ENCODE measurements at regions not wholly inside any gene's neighbourhood (a gene's known extent, or its start where the extent isn't known, plus 50 kb on each side); places are given as distances from the start of the nearest gene placed in this dataset.
"Not testable (repeated sequence)": the region's sequence is repeated elsewhere in the genome, so short reads cannot be mapped to it uniquely, and the experiment has no call there.

DNA sequence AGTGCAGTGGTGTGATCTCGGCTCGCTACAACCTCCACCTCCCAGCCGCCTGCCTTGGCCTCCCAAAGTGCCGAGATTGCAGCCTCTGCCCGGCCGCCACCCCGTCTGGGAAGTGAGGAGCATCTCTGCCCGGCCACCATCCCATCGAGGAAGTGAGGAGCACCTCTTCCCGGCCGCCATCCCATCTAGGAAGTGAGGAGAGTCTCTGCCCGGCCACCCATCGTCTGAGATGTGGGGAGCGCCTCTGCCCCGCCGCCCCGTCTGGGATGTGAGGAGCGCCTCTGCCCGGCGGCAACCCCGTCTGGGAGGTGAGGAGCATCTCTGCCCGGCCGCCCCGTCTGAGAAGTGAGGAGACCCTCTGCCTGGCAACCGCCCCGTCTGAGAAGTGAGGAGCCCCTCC, 88.5 kb upstream of the DCAF12L1 start:
- DNase-seq (ENCODE audit: low read depth in 3 of 3, low spot score in 1 of 3): not testable (repeated sequence)

DNA sequence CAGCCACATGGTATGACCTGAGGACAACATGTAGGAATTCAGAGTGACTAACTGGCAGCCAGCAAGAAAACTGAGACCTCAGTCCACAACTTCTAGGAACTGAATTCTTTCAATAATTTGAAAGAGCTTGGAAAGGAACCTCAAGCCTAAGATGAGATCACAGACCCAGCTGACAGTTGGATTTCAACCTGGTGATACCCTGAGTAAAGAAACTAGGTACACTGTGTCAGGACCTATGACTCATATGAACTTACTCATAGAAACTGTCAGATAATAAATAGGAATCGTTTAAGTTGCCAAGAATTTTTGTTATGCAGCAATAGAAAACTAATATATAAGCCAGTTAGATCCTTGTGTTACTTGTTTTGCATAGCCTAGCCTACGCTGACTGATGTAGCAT, 102.4 kb upstream of the DCAF12L1 start:
- no peak for DNase-seq (ENCODE audit: low read depth in 3 of 3, low spot score in 1 of 3)

DNA sequence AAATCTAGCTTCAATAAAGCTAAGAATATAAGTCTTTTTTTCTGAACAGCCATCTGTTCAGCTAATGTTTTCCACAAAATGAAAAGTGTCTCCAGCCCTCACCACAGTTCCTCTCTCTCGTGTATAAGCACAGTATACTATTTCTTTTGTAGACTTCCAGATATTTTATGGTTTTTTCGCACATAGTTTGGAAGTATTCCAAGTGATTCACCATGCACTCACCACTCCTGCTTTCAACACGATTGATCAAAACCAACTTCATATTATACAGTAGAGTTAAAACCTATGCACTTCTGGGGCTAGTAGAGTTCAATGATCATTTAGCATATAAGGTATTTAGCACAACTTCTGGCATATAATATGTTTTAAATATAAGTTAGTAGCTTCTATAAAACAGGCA, 105.8 kb upstream of the DCAF12L1 start:
- no peak for DNase-seq (ENCODE audit: low read depth in 3 of 3, low spot score in 1 of 3)

DNA sequence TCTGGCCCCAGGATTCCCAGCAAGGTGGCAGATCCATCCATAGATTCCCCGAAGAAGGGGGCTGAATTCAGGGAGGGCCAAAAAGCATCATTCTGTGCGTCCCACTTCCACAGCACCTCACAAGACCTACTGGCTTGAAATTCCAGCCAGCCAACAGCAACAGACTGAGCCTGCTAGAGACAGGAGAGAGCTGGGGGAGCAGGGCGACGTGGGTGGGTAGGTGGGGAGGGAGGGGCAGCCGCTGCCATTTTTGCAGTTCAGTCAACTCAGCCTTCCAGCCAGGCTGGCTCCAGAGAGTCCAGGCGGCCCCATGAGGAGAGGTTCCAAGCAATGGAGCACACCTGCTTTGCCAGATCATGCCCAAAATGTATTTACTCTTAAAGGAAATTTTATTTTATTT, 117.6 kb upstream of the DCAF12L1 start:
- no peak for DNase-seq (ENCODE audit: low read depth in 3 of 3, low spot score in 1 of 3)

DNA sequence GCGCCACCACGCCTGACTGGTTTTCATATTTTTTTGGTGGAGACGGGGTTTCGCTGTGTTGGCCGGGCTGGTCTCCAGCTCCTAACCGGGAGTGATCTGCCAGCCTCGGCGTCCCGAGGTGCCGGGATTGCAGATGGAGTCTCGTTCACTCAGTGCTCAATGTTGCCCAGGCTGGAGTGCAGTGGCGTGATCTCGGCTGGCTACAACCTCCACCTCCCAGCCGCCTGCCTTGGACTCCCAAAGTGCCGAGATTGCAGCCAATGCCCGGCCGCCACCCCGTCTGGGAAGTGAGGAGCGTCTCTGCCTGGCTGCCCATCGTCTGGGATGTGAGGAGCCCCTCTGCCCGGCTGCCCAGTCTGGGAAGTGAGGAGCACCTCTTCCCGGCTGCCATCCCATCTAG, 120.8 kb upstream of the DCAF12L1 start:
- DNase-seq (ENCODE audit: low read depth in 3 of 3, low spot score in 1 of 3): not testable (repeated sequence)

DNA sequence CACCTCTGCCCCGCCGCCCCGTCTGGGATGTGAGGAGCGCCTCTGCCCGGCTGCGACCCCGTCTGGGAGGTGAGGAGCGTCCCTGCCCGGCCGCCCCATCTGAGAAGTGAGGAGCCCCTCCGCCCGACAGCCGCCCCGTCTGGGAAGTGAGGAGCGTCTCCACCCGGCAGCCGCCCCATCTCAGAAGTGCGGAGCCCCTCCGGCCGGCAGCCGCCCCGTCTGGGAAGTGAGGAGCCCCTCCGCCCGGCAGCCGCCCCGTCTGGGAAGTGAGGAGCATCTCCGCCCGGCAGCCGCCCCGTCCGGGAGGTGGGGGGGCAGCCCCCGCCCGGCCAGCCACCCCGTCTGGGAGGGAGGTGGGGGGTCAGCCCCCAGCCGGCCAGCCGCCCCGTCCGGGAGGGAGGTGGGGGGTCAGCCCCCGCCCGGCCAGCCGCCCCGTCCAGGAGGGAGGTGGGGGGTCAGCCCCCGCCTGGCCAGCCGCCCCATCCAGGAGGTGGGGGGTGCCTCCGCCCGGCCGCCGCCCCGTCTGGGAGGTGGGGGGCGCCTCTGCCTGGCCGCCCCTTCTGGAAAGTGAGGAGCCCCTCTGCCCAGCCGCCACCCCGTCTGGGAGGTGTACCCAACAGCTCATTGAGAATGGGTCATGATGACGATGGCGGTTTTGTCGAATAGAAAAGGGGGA, 121.3 kb upstream of the DCAF12L1 start:
- not testable (repeated sequence) for DNase-seq (ENCODE audit: low read depth in 3 of 3, low spot score in 1 of 3)

DNA sequence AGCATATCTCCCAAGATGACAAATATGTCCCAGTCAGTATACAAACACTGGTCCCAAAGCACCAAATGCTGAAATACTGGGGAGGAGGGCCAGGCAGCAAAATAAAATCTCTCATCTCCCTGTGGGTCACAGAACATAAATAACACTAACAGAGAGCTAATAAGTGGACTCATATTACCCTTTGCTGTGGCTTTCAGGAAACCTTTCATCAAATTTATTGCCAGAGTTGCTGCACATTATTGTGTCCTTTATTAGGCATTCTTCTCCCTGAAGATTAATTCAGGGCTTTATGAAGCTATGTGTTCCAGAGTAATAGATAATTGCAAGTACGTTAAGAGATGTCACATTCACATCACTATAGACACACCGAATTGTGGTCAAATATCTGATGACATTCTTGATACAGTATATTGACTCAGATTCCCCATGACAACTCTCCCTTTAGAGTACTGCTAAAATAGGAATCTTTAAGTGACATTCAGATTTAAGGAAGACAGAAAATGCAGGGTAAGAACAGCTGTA, 124.1 kb upstream of the PRR32 start:
- no peak for DNase-seq (ENCODE audit: low read depth in 3 of 3, low spot score in 1 of 3)

DNA sequence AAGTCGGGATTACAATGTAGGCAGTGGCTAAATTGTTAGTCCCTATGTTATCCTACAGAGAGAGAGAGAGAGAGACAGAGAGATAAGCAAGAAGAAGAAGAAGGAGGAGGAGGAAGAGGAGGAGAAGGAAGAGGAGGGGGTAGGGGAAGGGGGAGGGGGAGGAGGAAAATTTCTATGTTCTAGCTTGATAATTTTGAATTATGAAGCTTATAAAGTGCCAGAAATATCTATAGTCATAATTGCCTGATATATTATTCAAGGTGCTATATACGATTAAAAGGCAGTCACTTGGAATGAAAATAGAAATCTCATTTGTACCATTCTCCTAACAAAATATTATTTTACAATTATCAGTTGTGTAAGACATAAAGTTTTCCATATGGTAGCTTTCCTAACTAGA, 122.4 kb upstream of the PRR32 start:
- no peak for DNase-seq (ENCODE audit: low read depth in 3 of 3, low spot score in 1 of 3)

DNA sequence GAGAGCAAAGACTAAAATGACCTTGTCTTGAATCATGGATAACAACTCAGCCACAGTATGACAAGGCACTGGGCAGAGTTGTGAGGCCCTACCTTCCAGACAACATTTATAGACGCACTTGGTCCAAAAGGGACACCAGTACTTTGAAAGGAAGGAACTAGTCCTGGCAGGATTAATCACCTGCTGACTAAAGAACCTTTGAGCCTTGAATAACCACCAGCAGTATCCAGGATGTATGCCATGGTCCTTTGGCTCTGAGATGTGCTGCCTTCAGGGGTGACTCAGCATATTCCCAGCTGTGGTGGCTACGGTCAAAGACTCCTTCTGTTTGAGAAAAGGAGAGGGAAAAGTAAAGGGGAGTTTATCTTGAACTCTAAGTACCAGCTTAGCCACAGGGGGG, 118.1 kb upstream of the PRR32 start:
- no peak for DNase-seq (ENCODE audit: low read depth in 3 of 3, low spot score in 1 of 3)

DNA sequence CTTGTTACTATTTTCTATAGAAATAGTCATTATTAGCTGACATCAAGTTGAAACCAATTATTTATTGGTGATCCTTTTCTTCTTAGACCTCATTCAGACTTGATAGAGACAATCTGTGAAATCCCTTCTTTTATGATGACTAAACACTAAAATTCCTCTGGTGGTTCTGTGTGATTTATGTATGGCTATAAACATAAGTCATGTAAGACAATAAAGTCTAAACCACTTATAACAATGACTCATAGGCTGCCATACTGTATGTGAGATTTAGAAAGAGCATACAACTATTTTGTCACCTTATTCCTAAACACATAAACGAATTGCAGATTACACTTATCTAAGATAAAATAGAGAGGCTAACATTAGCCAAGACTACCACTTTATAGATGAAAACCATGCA, 101.1 kb upstream of the PRR32 start:
- DNase-seq (ENCODE audit: low read depth in 3 of 3, low spot score in 1 of 3): no peak

DNA sequence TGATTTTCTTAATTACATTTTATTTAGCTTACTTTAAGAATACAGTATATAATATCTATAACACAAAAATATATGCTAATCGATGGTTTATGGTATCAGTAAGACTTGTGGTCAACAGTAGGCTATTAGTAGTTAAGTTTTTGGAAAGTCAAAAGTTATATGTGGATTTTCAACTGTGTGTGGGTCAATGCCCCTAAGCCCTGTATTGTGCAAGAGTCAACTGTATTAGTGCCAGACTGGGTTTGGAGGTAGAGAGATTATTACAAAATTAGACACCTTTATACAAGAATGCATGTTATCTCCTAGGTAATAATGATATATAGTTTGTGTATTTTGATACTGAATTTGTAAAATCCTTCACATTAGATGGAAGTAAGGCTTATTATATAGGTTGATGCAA, 100.3 kb upstream of the PRR32 start:
- no peak for DNase-seq (ENCODE audit: low read depth in 3 of 3, low spot score in 1 of 3)

DNA sequence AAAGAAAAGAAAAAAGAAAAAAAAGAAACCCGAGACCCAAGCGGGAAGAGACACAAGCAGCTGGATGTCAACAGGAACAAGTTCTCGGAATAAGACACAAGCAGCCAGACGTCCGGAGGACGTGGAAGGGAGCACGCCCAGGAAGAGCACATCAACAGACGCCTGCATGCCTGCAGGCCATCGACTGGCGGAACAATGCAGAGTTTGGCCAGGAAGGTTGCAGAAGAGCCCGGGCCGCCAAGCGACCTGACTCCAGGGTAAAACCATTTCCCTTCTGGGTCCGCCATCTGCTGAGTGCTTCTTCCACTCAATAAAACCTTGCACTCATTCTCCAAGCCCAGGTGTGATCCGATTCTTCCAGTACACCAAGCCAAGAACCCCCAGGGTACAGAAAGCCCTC, 95.6 kb upstream of the PRR32 start:
- peak in 1 of 3 donors; percentile 0 for DNase-seq (ENCODE audit: low read depth in 3 of 3, low spot score in 1 of 3)

DNA sequence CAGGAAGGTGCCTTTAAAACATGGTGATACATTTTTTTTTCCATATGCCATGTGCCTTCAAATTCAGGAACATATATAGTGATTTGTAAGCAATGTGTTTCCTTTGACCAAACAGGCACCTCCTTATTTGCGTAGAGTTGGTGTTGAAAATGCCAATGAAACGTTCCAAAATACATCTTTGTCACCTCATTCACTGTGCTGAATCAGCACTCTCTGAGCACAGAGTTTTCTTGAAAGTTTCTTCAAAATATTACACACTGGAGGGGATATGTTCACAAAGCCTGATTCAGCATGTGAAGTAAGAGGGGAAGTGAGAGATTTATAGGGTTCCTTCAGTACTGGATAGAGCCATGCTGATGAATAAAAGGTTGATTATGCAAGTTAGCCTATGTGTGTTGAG, 85.7 kb upstream of the PRR32 start:
- no peak for DNase-seq (ENCODE audit: low read depth in 3 of 3, low spot score in 1 of 3)
